Ovary (tissue), 7 donors: ENCODE measurements at regions not wholly inside any gene's neighbourhood (a gene's known extent, or its start where the extent isn't known, plus 50 kb on each side); places are given as distances from the start of the nearest gene placed in this dataset.

Source experiments
- DNase-seq, 5 donors: peaks; one replicate each; pipeline ENCODE4 v3.0.0-alpha.2; 2019 to 2020
- H3K27ac ChIP-seq, 2 donors: fragments of 200-600 bp; one replicate each; pipeline versions ENCODE4 v1.5.1 to v1.8.0; 2019 to 2022
- H3K27me3 ChIP-seq: fragments of 200-600 bp; one replicate; pipeline ENCODE4 v1.8.0; 2022
- H3K36me3 ChIP-seq: fragments of 200-600 bp; sonication (generic); one replicate; pipeline ENCODE4 v1.5.1; 2019
- H3K4me1 ChIP-seq: one replicate; pipeline ENCODE4 v1.8.1; 2013; ENCODE audit warnings: mild to moderate bottlenecking, moderate library complexity; ENCODE audit not compliant: insufficient read depth
- H3K4me3 ChIP-seq: fragments of 200-600 bp; sonication (generic); one replicate; pipeline ENCODE4 v1.5.1; 2017
- H3K9me3 ChIP-seq, 2 donors: fragments of 200-600 bp in 1 of 2; sonication (generic) in 1 of 2; one replicate each; pipeline versions ENCODE4 v1.5.1 to v1.8.1; 2013 to 2019; ENCODE audit warnings: mild to moderate bottlenecking in 1 of 2, moderate library complexity in 1 of 2
- CTCF ChIP-seq, 3 donors: fragments of 450-650 bp in 2 of 3; fragments of 200-600 bp in 1 of 3; IDR thresholded peaks; one replicate each; pipeline versions ENCODE4 v1.5.1 to v1.8.0; 2016 to 2022; ENCODE audit warnings: antibody characterized with exemption in 3 of 3, mild to moderate bottlenecking in 1 of 3
- EP300 ChIP-seq: sonication (generic); formaldehyde crosslinking; IDR thresholded peaks from one replicate; pipeline ENCODE4 v1.6.1; 2017; ENCODE audit warnings: antibody characterized with exemption
- POLR2A ChIP-seq: fragments of 450-650 bp; IDR thresholded peaks from one replicate; pipeline ENCODE4 v1.6.1; 2017; ENCODE audit warnings: antibody characterized with exemption, mild to moderate bottlenecking, moderate library complexity
- WGBS, 3 donors: extraction: QIAGEN DNeasy Blood & Tissue Kit in 1 of 3; methylation state at CpG; one replicate each; pipeline versions ENCODE4 v1.1.5 to v1.1.7; 2013 to 2017; 5-methylcytosine and 5-hydroxymethylcytosine counted together
- intact Hi-C, 4 donors: fragments of 100-400 bp; cut with DNase I; formaldehyde crosslinking; loops; one replicate each; pipeline versions ENCODE4 v1.11.0 to v1.15.1; 2022 to 2023
- donor health status: DM: no; HTN: no; CAD: no; lungs with moderate emphysema.
- donor health status: DM: no; HTN: no; CAD: no.
- donor health status: Bipolar disorder and iron deficiency.
- donor health status: DM: no; HTN: no; CAD: no.
- donor health status: DM: yes; HTN: yes; CAD: no.

GRCh38 chr3:181369637-181370036, 342.1 kb upstream of the SOX2 start:
- TF ChIP-seq EP300, result no peak
- no peak for TF ChIP-seq CTCF (IDR thresholded peaks at IDR 0.05)
- no peak for TF ChIP-seq POLR2A
- H3K27me3 ChIP-seq, result no peaks in the 10 kb centered on the region
- DNase-seq, result no peak
- H3K9me3 ChIP-seq, result no peaks in the 10 kb centered on the region
- H3K27ac ChIP-seq, result no peak overlapping the region
- H3K4me3 ChIP-seq, result no peak overlapping the region
- WGBS, 3 donors, result 15 to 17% (median 16%) methylated on average over 3 of the region's 3 CpGs
- intact Hi-C loops, result no loop called here
- no peaks in the 10 kb centered on the region for H3K4me1 ChIP-seq
- H3K36me3 ChIP-seq, result no peaks in the 10 kb centered on the region

- Histone ChIP-seq H3K27ac (no peak overlapping the region), H3K9me3 (no peaks in the 10 kb centered on the region), H3K4me1 (no peaks in the 10 kb centered on the region), H3K4me3 (no peak overlapping the region), H3K27me3 (no peaks in the 10 kb centered on the region), H3K36me3 (no peaks in the 10 kb centered on the region)
- 14 to 19% (median 19%) methylated on average over 1 of the region's 1 CpG for WGBS, 3 donors
- no peak for DNase-seq
- intact Hi-C loops, result no loop called here
- TF ChIP-seq EP300, result no peak
- TF ChIP-seq CTCF (IDR thresholded peaks at IDR 0.05), result no peak
- no peak for TF ChIP-seq POLR2A
Observed at GRCh38 chr3:181363231-181363630, 348.5 kb upstream of the SOX2 start.

GRCh38 chr3:181362378-181362777, 349.3 kb upstream of the SOX2 start:
- no peaks in the 10 kb centered on the region for H3K36me3 ChIP-seq
- no peaks in the 10 kb centered on the region for H3K27me3 ChIP-seq
- H3K4me1 ChIP-seq, result no peaks in the 10 kb centered on the region
- DNase-seq, result no peak
- TF ChIP-seq CTCF (IDR thresholded peaks at IDR 0.05) (no peak), EP300 (no peak), POLR2A (no peak)
- intact Hi-C loops, result no loop called here
- H3K9me3 ChIP-seq, result no peaks in the 10 kb centered on the region
- H3K27ac ChIP-seq, result no peak overlapping the region
- H3K4me3 ChIP-seq, result no peak overlapping the region

GRCh38 chr3:181358562-181358961, 353.2 kb upstream of the SOX2 start:
- no peaks in the 10 kb centered on the region for H3K27me3 ChIP-seq
- H3K9me3 ChIP-seq, result no peaks in the 10 kb centered on the region
- no peaks in the 10 kb centered on the region for H3K36me3 ChIP-seq
- H3K27ac ChIP-seq, result no peak overlapping the region
- H3K4me1 ChIP-seq, result no peaks in the 10 kb centered on the region
- intact Hi-C loops, result no loop called here
- WGBS, 3 donors, result 83 to 93% (median 87%) methylated on average over 3 of the region's 3 CpGs
- H3K4me3 ChIP-seq, result no peak overlapping the region
- TF ChIP-seq EP300, result no peak
- no peak for TF ChIP-seq POLR2A
- no peak for TF ChIP-seq CTCF (IDR thresholded peaks at IDR 0.05)
- DNase-seq, result no peak

GRCh38 chr3:181358060-181358459, 353.7 kb upstream of the SOX2 start:
- no peak for DNase-seq
- Histone ChIP-seq H3K9me3 (no peaks in the 10 kb centered on the region), H3K27me3 (no peaks in the 10 kb centered on the region), H3K36me3 (no peaks in the 10 kb centered on the region), H3K27ac (no peak overlapping the region), H3K4me1 (no peaks in the 10 kb centered on the region), H3K4me3 (no peak overlapping the region)
- WGBS, 3 donors, result 20 to 32% (median 24%) methylated on average over 1 of the region's 1 CpG
- TF ChIP-seq CTCF (IDR thresholded peaks at IDR 0.05) (no peak), POLR2A (no peak), EP300 (no peak)
- intact Hi-C loops, result no loop called here
